HG03103 (cell line): ENCODE measurements at regions not wholly inside any gene's neighbourhood (a gene's known extent, or its start where the extent isn't known, plus 50 kb on each side); places are given as distances from the start of the nearest gene placed in this dataset.
"Not testable (repeated sequence)": the region's sequence is repeated elsewhere in the genome, so short reads cannot be mapped to it uniquely, and the experiment has no call there.

Experiments used
- ATAC-seq: cut with Tn5 transposase; IDR thresholded peaks from one replicate; pipeline ENCODE4 v1.9.1; 2021; ENCODE audit warnings: low read depth; ENCODE audit not compliant: unreplicated experiment

DNA sequence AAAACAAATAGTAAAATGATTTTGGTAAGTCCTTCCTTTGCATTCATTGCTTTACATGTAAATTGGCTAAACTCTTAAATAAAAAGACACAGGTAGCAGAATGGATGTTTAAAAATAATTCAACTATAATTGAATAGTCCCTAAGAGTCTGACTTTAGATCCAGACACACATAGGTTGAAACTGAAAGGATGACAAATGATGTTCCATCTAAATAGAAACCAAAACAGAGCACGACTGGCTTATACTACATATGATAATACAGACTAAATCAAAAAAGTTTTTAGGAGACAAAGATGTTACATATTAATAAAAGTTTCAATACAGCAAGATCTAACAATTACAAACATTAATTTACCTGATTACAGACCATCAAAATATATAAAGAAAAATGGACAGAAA lies 2055.1 kb upstream of the WWC1 start:
- no peak for ATAC-seq

DNA sequence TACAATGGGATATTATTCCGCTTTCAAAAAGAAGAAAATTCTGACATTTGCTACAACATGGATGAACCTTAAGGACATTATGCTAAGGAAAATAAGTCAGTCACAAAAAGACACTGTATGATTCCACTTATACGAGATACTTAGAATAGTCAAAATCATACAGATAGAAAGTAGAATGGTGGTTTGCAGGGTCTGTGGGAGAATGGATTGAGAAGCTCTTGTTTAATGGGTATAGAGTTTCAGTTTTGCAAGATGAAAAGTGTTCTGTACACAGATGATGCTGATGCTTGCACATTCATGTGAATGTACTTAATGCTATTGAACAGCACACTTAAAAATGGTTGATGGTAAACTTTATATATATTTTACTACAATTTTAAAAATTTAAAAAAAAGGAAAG lies 2050.7 kb upstream of the WWC1 start:
- ATAC-seq = no peak

DNA sequence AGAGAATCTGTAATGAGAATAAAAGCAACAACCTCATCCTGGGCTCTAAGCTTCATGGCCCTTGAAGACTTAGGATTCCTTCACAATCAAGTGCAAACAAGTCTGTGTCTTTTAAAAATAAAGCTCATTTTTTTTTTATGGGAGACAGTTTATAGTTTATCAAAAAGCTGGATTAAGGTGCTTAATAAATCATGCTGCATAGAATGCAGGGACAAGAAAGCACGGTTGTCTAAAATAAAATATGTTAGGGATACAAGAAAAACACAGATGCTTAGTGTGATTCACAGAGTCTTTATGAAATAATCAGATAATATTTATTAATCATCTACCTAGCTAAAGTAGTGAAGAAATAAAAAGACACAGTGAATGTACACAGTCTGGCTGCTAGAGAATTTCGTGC lies 2045.9 kb upstream of the WWC1 start:
- ATAC-seq = no peak

DNA sequence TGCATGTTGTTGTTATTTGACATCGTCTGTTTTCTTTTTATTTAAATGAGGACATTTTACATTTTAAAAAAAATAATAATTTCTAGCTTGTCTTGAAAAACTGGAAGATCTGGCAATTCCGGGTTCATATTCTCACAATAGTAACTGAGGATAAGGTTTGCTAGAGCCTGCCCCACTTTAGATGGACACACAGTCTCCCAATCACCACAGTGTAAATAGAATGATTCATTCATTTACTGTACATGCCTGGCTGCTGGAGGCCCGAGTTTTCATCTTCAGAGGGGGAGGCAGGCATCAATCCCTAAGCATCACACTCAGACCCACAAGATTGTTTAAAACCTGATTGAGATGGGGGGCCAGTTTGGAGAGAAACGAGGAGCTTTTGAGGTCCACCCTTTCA lies 2039.7 kb upstream of the WWC1 start:
- no peak for ATAC-seq

DNA sequence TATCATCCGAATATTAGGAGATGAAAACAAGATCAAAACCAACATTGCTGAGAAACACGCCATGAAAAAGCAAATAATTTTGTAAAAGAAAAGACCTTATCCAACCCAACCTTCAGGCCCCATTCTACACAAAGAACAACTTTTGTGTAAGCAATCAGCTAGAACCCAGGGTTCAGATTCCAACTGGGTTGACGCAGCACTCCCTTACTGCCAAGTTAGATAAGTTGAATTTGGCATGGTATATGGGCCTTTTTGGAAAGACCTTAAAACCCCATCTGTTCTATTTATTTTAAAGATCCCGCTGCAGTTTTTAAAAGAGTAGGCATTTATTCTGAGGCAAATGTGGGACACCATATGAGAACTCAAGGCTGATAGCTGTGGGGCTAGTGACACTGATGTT lies 2033.8 kb upstream of the WWC1 start:
- ATAC-seq = no peak

DNA sequence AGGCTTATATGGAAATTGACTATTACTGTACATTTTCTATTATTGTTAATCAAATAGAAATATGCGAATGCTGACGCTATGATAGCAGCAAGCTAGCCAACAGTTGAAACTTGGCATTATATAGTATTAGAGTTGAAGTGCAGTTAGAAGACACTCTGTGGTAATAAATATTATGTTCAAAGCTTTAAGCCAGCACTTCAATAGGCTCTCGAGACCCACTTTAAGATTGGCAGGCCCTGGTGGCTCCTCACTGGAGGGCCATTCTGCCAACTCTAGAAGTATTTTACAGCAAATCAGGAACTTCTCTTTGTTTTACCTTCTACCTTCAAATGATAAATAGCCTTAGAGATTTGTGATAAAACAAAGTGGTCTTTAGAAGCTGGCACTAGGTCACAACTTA lies 2029.0 kb upstream of the WWC1 start:
- ATAC-seq = no peak

DNA sequence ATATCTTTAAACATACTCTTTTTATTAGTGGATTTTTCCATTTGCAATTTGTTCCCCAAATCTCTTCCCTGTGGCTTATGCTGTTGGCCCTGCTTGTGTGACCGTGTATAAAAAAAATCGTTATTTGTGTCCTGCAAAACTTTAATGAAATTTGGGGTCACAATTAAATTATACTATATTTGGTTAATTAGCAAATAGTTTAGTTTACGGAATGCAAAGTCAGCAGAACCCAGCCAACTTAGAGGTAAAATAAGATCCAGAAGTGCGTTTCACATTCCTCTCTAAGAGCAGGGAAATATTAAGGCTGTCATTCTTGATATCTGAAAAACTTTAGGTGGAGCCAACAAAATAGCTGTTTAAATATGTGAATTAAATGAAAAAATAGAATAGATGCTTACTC lies 2023.5 kb upstream of the WWC1 start:
- ATAC-seq = no peak

DNA sequence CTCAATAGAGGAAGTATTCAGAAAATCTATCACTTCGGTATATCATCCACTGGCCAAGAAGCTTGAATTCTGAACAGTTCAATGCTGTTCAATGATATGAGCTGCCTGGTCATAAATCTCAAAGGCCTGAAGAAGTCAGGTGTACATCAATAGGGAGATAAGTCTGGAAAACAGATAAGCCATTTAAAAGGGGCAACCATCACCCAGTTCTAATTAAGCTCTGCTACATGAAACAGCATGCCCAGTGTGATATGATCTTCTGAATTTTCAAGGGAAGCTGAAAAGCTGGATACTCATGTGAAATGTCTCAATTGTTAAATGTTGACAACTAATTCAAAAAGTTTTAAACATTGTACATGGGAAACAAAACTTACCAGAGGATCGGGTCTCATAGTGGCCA lies 2020.7 kb upstream of the WWC1 start:
- no peak for ATAC-seq

DNA sequence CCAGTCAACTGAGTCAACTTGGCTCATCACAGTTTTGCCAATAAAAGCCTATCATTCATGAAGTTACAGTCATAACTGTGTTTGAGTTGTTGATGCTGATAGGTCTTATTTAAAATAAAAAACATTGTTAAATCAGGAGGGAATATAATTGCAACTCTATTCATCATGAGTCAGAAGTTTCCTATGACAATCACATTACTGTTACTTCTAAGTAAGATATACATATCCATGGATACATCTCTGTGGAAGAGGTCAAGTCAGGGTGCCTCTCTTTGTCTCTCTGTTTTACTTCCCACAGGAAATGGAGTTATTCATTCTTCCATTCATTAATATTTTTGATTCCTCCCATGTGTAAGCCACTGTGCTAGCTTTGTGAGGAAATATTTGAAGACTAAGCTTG lies 2015.4 kb upstream of the WWC1 start:
- no peak for ATAC-seq

DNA sequence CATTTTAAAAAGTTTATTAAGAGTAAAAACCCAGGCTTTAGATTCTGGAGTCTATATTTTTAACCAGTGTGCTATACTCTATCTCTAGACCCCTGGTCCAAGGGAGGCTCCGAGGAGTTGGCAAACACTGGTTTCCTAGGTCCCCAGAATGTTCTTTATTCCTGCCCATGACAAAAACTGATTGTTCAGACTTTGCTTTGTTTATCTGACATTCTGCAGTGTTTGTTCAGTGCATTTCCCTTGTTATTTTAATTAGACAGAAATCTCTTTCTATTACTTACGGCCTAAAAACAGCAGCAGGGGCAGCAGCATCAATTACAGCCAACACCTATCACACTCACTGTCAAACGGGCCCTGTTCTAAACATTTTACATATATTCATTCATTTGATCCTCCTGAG lies 2011.6 kb upstream of the WWC1 start:
- no peak for ATAC-seq

DNA sequence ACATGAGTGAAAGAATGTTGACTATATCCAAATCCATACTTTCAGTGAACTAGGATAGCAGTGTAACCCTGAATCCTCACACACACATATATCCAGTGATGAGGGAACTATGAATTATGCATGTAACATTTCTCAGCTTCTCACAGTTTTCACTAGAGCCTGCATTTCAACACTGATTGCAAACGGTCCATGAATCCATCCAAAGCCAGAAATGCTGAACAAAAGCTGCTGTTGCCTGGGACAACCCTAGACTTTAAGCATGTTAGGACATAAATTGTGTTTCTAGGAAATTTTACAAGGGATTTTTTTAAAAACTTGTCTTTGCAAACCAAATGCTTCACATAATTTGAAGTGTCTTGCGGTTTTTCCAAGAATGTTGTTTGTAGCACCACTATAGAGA lies 2010.0 kb upstream of the WWC1 start:
- ATAC-seq = no peak

DNA sequence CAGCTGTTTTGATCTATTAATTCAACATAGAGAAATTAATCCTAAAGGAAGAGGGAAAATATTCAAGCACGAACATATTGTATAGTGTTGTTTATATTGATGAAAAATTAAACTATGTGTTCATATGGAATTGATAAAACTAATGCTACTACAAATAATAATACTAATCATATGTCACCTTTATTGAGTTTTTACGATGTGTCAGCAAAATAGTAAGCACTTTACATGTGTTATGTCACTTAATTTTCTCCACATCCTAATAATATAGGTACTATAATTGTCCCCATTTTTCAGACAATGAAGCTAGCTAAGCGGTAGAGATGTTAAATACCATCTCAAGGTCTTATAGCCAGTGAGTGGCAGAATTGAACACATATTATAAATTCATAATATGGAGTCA lies 2008.5 kb upstream of the WWC1 start:
- ATAC-seq = no peak

DNA sequence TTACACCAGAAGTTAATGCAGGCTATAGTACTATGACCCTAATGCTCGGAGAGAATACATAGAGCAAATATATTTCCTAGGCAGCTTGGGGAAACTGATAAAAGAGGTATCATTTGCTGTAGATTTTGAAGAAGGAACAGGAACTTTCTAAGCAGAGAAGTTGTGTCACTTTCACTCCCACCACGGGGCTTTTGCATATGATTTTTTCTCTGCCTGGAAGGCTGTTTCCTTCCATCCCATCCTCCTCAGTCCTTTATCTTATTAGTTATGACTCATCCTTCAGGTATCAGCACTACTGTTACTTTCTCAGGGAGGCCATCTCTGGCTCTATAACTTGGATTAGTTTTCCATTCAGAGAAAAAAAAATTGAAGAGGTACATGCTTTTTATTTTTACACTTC lies 2006.1 kb upstream of the WWC1 start:
- no peak for ATAC-seq

DNA sequence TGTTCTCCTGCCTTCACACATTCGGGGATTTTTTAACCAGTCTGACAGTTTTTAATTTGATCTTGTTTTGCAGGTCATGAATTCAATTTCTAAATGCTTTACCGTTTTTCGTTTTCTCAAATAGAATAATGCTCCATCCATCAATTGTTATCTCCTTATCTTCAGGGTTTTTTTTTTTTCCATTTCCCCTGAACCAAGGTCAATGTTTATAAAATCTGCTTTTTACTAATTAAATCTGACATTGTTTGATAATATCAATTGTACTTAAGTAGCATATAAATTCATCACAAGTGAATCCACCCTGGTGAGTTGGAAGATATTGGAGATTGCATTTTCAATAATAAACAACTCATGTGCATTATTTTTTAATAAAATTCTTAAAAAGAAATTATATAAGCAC lies 2004.6 kb upstream of the WWC1 start:
- ATAC-seq = no peak

DNA sequence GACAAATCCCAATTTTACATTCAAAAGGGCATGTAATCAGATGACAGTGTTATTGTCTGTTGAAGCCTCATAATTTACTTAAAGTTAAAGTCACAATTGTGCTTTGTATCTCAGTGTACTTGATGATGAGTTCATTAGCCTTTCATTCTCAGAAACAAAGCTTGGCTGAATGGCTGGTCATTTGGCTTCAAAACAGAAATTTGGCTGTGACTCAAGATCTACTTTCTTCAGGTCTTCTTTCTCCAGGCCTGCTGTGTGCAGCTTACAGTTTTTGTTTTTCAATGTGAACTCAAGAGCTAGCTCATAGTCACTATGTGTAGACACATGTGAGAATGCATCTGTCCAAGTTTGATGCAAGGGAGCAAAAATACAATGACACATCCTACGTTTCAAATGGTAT lies 2003.6 kb upstream of the WWC1 start:
- no peak for ATAC-seq

DNA sequence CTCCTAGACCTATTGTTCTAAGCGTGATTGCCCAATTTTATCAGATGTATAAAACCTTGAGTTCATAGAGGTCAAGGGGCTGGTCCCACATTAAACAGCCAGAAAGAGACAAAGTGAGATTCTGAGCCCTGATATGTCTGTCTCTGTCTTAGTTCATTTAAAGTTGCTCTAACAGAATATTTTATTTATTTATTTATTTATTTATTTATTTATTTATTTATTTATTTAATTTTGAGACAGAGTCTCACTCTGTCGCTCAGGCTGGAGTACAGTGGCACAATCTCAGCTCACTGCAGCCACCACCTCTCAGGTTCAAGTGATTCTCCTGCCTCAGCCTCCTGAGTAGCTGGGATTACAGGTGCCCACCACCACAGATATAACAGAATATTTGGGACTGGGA lies 1999.6 kb upstream of the WWC1 start:
- not testable (repeated sequence) for ATAC-seq

DNA sequence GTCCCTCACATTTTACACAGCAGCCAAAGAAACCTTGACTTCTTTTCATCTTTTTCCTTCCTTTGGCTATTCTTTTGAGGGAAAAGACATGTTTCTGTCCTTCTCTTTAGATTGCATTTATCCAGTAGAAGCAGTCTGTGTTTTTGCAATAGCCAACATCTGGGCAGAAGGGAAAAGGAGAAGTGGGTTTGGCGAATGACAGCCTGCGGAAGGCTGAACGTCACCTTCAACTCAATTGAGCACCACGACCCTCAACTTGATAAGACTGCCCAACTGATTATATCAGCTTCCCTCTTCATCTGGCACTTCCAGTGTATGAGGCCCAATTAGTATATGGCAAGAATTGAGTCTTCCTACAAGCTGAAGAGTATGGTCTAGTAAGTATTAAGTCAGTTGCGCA lies 1997.6 kb upstream of the WWC1 start:
- ATAC-seq = no peak

DNA sequence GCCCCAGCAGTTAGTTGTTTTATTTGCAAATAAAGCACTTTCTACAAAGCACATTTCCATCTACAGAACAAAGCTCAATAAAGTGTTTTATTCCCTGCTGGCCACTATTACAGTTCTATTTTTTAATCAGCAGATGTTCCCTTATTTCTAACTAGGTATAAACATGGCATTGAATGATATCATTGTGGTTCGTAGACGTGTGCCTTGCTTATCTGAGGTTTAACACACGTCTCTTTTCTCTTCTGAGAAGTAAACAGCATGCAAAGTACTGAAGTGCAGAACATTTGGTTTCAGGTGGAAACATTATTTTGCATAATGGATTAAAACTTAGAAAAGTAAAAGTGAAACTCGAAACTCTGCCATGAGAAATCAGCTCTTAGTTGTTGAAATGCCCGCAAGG lies 1989.3 kb upstream of the WWC1 start:
- no peak for ATAC-seq

DNA sequence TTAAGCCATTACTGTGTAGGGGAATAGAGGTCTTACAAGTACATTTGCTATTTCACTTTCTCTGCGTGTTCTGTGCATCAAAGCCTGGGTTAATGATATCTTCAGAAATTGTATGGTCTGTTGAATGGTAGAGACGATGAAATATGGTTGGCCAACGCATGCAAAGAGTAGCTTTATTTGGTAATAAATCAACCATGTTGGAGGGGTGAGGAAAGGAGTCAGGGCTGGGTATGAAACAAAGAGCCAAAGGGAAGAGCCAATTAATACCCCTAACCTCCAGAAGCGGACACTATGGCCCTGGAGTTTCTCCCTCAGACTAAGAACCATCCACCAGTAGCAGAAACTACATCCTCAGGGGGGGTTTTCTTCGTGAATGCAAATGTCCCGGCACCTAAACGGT lies 1974.0 kb upstream of the WWC1 start:
- no peak for ATAC-seq

DNA sequence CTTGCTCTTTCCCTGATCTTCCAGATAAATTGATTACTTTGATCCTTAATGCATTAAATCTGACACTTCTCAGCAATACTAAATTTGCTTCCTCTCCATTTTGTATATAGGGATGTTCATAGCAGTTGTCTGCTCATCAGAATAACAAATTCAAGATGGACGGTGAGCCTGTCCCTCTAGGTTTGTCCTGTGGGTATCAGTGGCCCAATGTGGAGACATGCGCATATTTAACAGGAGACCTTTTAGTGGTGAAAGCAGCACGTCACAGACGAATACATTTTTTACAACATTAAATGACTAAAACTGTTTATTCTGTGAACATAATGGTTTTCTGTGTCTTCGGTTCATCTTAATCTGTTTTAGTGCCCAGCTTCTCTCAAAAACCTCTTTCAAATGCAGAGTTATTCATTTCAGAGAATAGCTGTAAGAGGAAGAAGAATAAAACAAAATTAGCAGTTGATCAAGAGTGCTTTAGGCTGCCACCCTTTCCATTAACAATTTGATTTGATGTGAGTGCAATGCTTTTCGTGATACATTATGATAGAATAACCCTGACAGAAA lies 1970.4 kb upstream of the WWC1 start:
- no peak for ATAC-seq

DNA sequence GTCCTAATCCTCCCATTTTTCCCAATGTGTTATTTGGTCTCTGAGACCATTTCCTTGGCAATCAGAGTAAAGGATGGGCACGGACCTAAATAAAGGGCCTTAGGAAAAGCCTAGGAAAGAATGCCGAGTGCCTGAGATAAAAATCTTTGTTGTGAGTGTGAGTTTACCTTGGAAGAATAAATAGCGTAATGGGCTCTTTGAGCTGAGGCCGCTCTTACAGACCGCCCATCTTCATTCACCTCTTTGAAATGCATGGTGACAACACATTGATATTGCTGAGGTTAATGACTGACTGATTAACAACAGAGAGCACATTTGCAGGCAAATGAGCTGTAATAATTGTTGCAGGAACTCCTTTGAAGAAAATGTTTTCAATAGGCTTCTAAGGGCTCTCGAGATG lies 1967.1 kb upstream of the WWC1 start:
- ATAC-seq = no peak

DNA sequence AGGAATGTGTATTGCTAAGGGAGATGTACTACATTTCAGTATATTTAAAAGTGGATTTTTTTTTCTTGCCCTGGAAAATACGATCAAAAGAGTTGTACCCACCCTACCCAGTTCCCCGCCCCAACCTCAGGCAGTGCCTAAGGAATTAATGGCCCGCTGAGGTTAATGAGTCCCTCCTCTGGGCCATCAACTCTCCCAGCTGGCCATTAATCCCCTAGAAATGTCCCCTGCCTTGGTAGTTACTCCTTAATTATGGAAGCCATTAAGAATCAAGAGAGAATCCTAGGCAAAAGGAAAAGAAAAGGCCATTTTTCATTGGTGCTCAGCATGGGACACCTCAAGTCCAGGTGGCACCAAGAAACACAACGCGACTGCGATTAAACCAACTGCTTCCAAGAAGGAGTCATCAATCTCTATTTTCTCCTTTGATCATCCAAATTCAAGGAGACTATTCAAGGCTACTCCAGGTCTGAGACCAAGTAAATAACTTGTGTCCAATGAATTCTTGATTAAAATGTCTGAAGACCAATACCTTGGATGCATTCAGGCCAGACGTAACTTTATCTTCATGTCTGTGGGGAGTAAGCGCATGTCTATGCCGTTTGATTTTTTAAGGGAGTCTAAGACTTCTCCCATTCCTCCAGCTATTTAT lies 1962.2 kb upstream of the WWC1 start:
- no peak for ATAC-seq

DNA sequence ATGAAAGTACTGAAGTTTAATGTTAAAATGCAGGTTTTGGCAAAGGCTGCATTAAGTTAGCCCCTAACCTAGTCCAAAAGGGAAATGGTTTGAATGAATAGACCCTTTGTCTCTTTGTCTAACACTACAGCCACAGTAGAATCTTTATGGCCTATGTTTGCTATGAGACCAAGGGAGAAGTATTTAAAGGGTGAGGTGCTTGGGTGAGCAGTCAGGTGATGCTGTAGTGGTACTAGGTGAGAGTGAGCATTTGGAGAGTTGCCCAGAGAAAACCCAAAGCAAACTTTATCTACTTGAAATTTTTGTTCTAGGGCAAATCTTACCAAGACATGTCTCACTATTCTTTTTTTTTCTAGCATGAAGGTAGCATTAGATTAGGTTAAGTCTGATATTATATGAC lies 1961.4 kb upstream of the WWC1 start:
- no peak for ATAC-seq
